CD8-positive, alpha-beta memory T cell (primary cell): ENCODE measurements at regions not wholly inside any gene's neighbourhood (a gene's known extent, or its start where the extent isn't known, plus 50 kb on each side); places are given as distances from the start of the nearest gene placed in this dataset.
"Not testable (repeated sequence)": the region's sequence is repeated elsewhere in the genome, so short reads cannot be mapped to it uniquely, and the experiment has no call there.

ENCODE experiments used
- CTCF ChIA-PET: fragments of 350-600 bp; sonication (Branson Sonifier 250); formaldehyde crosslinking; loops from one replicate; lab custom pipeline; 2021; ENCODE audit warnings: antibody characterized with exemption; lab: Charles Lee
- POLR2A ChIA-PET: fragments of 350-600 bp; sonication (Branson Sonifier 250); formaldehyde crosslinking; loops from one replicate; lab custom pipeline; 2021; ENCODE audit warnings: antibody characterized with exemption; lab: Charles Lee
- DNase-seq, 5 donors: peaks; one replicate each; pipeline versions ENCODE4 v3.0.0 to v3.0.0-alpha.2; 2020 to 2022; ENCODE audit warnings: mixed read lengths in 1 of 5
- H3K27ac ChIP-seq: one replicate; pipeline ENCODE4 v1.7.0; 2013; ENCODE audit warnings: low read depth, mild to moderate bottlenecking, low read length, moderate library complexity
- H3K27me3 ChIP-seq: 2 replicates; pipeline ENCODE4 v1.7.0; 2013; ENCODE audit warnings: low read length, mild to moderate bottlenecking; ENCODE audit not compliant: insufficient read depth, poor library complexity, severe bottlenecking
- H3K36me3 ChIP-seq: 2 replicates; pipeline ENCODE4 v1.7.0; 2013; ENCODE audit warnings: mild to moderate bottlenecking, low read length, moderate library complexity; ENCODE audit not compliant: insufficient read depth
- H3K4me1 ChIP-seq: 2 replicates; pipeline ENCODE4 v1.7.0; 2013; ENCODE audit warnings: mild to moderate bottlenecking, low read length, moderate library complexity; ENCODE audit not compliant: insufficient read depth
- H3K4me3 ChIP-seq: 2 replicates; pipeline ENCODE4 v1.7.0; 2013; ENCODE audit warnings: mild to moderate bottlenecking, low read length
- H3K9me3 ChIP-seq: 2 replicates; pipeline ENCODE4 v1.7.0; 2013; ENCODE audit warnings: mild to moderate bottlenecking, low read length
- H3K27ac Mint-ChIP-seq, 8 donors: one replicate each; pipeline ENCODE4 v1.8.0; 2020 to 2021; ENCODE audit warnings: mixed read lengths in 8 of 8, mild to moderate bottlenecking in 6 of 8, inconsistent platforms in 3 of 8, moderate library complexity in 3 of 8
- H3K27me3 Mint-ChIP-seq, 2 donors: one replicate each; pipeline ENCODE4 v1.8.0; 2020 to 2021; ENCODE audit warnings: mixed read lengths in 2 of 2, mild to moderate bottlenecking in 1 of 2, moderate library complexity in 1 of 2
- H3K36me3 Mint-ChIP-seq, 3 donors: one replicate each; pipeline ENCODE4 v1.8.0; 2020 to 2021; ENCODE audit warnings: mixed read lengths in 3 of 3, inconsistent platforms in 1 of 3, mild to moderate bottlenecking in 1 of 3
- H3K4me1 Mint-ChIP-seq, 3 donors: one replicate each; pipeline ENCODE4 v1.8.0; 2020 to 2021; ENCODE audit warnings: mixed read lengths in 3 of 3, inconsistent platforms in 1 of 3, mild to moderate bottlenecking in 1 of 3
- H3K4me3 Mint-ChIP-seq, 7 donors: one replicate each; pipeline ENCODE4 v1.8.0; 2020 to 2021; ENCODE audit warnings: mixed read lengths in 7 of 7, mild to moderate bottlenecking in 6 of 7, moderate library complexity in 4 of 7, inconsistent platforms in 2 of 7
- H3K9me3 Mint-ChIP-seq, 5 donors: one replicate each; pipeline ENCODE4 v1.8.0; 2020 to 2022; ENCODE audit warnings: mixed read lengths in 5 of 5, mild to moderate bottlenecking in 3 of 5, moderate library complexity in 2 of 5, inconsistent platforms in 1 of 5

DNA sequence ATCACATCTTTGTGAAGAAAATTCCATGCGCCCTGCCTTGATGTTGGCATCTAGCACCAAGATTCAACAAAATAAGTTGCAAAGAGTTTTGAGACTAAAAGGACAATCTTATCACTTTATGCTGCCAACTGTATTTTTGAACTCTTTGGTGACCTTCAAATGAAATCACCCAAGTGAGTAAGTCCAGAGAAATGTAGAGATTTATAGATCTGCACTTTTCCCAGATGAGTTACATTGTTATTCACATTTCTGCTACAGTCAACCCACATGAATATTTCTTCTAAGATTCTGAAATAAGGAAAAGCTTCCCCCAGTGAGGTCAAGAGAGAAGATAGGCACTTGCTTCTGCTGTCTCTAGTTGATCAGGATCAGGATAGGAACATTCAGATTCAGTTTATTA, 1034.2 kb downstream of the PRIM2 start:
- H3K4me3 Mint-ChIP-seq, H3K4me3 ChIP-seq, H3K27ac Mint-ChIP-seq, H3K9me3 Mint-ChIP-seq, H3K4me1 ChIP-seq, H3K27me3 ChIP-seq, H3K9me3 ChIP-seq, H3K27me3 Mint-ChIP-seq, CTCF ChIA-PET, H3K36me3 Mint-ChIP-seq, DNase-seq, H3K4me1 Mint-ChIP-seq, POLR2A ChIA-PET, H3K27ac ChIP-seq, H3K36me3 ChIP-seq: not testable (repeated sequence)

DNA sequence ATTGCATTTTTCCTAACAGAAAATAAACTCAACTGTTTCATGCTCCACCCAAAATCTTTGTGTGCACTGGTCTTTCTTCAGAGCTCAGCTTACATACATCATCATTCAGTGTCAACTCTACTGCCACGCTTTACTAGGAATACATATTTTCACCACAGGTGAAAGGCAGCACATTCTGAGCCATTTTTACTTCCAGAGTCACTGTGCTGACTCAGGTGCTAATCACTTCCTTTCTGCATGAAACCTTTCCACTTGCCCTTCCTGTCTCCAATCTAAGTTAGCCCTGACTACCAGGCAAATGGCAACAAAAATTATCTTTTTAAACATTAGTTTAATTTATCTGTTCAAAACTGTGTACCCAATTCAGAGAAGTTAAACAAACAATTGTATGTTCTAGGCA, 1041.0 kb downstream of the PRIM2 start:
- H3K36me3 ChIP-seq, POLR2A ChIA-PET, H3K27ac Mint-ChIP-seq, H3K27me3 ChIP-seq, H3K9me3 Mint-ChIP-seq, H3K27me3 Mint-ChIP-seq, H3K36me3 Mint-ChIP-seq, H3K4me3 ChIP-seq, H3K4me1 Mint-ChIP-seq, H3K9me3 ChIP-seq, DNase-seq, H3K4me1 ChIP-seq, H3K4me3 Mint-ChIP-seq, H3K27ac ChIP-seq, CTCF ChIA-PET: not testable (repeated sequence)

DNA sequence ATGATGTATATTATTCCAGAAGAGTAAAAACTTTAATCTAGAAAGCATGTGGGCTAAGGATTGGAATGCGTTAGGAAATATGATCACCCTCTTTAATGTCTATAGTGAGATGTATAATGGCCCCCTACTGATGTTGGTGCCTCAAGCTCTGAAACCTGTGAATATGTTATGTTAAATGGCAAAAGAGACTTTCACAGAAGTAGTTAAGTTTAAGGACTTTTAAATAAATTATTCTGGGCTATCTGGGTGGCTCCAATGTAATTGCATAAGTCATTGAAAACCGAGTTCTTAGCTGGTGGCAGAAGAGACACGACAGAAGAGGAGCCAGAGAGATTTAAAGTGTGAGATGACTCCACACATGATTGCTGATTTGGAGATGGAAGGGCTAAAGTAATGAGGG, 1048.4 kb downstream of the PRIM2 start:
- H3K36me3 Mint-ChIP-seq, H3K9me3 ChIP-seq, POLR2A ChIA-PET, H3K4me1 ChIP-seq, H3K27me3 ChIP-seq, DNase-seq, H3K27ac ChIP-seq, H3K27me3 Mint-ChIP-seq, H3K4me3 Mint-ChIP-seq, H3K4me1 Mint-ChIP-seq, CTCF ChIA-PET, H3K36me3 ChIP-seq, H3K27ac Mint-ChIP-seq, H3K4me3 ChIP-seq: not testable (repeated sequence)
- peaks cover 4 to 18% (median 9%) of the 10 kb centered on the region in 5 donors for H3K9me3 Mint-ChIP-seq

DNA sequence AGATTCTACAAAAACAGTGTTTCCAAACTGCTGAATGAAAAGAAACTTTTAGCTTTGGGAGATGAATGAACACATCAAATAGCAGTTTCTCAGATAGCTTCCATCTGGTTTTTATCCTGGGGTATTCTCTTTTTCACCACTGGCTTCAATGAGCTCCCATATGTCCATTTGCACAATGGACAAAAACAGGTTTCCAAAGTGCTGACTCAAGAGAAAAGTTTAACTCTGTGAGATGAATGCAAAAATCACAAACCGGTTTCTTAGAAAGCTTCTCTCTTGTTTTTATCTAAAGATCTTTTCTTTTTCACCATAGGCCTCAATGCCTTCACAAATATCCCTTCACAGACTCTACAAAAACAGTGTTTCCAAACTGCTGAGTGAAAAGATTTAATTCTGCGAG, 1089.2 kb downstream of the PRIM2 start:
- H3K4me3 Mint-ChIP-seq, H3K4me3 ChIP-seq, H3K4me1 Mint-ChIP-seq, H3K9me3 ChIP-seq, H3K4me1 ChIP-seq, CTCF ChIA-PET, H3K27me3 ChIP-seq, DNase-seq, H3K27ac ChIP-seq, H3K36me3 ChIP-seq, H3K27me3 Mint-ChIP-seq, H3K36me3 Mint-ChIP-seq, H3K27ac Mint-ChIP-seq, POLR2A ChIA-PET: not testable (repeated sequence)
- peaks cover 8 to 50% (median 37%) of the 10 kb centered on the region in 5 donors for H3K9me3 Mint-ChIP-seq

DNA sequence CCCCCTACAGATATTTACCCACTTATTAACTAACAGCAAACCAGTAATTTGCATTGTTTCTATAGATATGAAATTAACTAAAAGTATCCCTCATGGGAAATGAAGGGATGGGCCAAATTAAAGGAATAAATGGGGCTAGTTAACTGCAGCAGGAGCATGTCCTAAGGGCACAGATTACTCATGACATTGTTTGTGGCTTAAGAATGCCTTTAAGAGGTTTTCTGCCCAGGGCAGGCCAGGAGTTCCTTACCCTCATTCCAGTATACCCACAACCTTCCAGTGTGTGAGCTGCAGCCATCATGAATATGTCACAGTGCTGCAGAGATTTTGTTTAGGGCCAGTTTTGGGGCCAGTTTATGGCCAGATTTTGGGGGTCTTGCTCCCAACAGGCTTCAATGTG, 1101.9 kb downstream of the PRIM2 start:
- no peak overlapping the region for H3K4me3 Mint-ChIP-seq
- no peaks in the 10 kb centered on the region for H3K9me3 ChIP-seq
- no peaks in the 10 kb centered on the region for H3K36me3 ChIP-seq
- ChIA-PET CTCF (no interaction called here), POLR2A (no interaction called here)
- peaks cover 0 to 2% of the 10 kb centered on the region in 2 donors for H3K27me3 Mint-ChIP-seq
- H3K27me3 ChIP-seq: no peaks in the 10 kb centered on the region
- no peak overlapping the region for H3K27ac ChIP-seq
- no peak overlapping the region for H3K27ac Mint-ChIP-seq
- no peaks in the 10 kb centered on the region for H3K4me1 ChIP-seq
- peaks cover 8 to 19% (median 10%) of the 10 kb centered on the region in 5 donors for H3K9me3 Mint-ChIP-seq
- H3K4me1 Mint-ChIP-seq: no peaks in the 10 kb centered on the region
- no peak overlapping the region for H3K4me3 ChIP-seq
- no peaks in the 10 kb centered on the region for H3K36me3 Mint-ChIP-seq
- DNase-seq: no peak
